Islet precursor cell (in vitro differentiated cells): ENCODE measurements at regions not wholly inside any gene's neighbourhood (a gene's known extent, or its start where the extent isn't known, plus 50 kb on each side); places are given as distances from the start of the nearest gene placed in this dataset.
A peak's percentile ranks its signal among the peaks of the same experiment; 100 is the strongest.

Experiments
- DNase-seq: peaks from one replicate; pipeline ENCODE4 v3.0.0-alpha.2; 2018

- DNase-seq, result no peak
Measured at GRCh38 chr18:7492385-7492784, 74.7 kb upstream of the PTPRM start.

- DNase-seq, result no peak
Measured at GRCh38 chr18:7497081-7497480, 70.0 kb upstream of the PTPRM start.

GRCh38 chr18:7511106-7511505 lies 56.0 kb upstream of the PTPRM start:
- DNase-seq, result no peak

- DNase-seq, result no peak
Measured at GRCh38 chr18:7512348-7512747, 54.8 kb upstream of the PTPRM start.

GRCh38 chr18:7512990-7513389 lies 54.1 kb upstream of the PTPRM start:
- no peak for DNase-seq

GRCh38 chr18:7514796-7515440 lies 52.2 kb upstream of the PTPRM start:
- peak; percentile 82 for DNase-seq

GRCh38 chr18:7516266-7517117 lies 50.6 kb upstream of the PTPRM start:
- DNase-seq, result no peak
